ENCODE measurements at regions not wholly inside any gene's neighbourhood (a gene's known extent, or its start where the extent isn't known, plus 50 kb on each side); places are given as distances from the start of the nearest gene placed in this dataset.

- DNase-seq (ENCODE audit: low read depth in 1 of 2, low spot score in 1 of 2), result no peak
Measured at GRCh38 chr21:15233611-15234010, 168.8 kb upstream of the NRIP1 start.

- no peak for DNase-seq (ENCODE audit: low read depth in 1 of 2, low spot score in 1 of 2)
Measured at GRCh38 chr21:15236111-15236510, 171.3 kb upstream of the NRIP1 start.

- no peak for DNase-seq (ENCODE audit: low read depth in 1 of 2, low spot score in 1 of 2)
Measured at GRCh38 chr21:15240848-15241247, 176.0 kb upstream of the NRIP1 start.

GRCh38 chr21:15241997-15242736 lies 177.4 kb upstream of the NRIP1 start:
- no peak for DNase-seq (ENCODE audit: low read depth in 1 of 2, low spot score in 1 of 2)

- DNase-seq (ENCODE audit: low read depth in 1 of 2, low spot score in 1 of 2), result no peak
Measured at GRCh38 chr21:15242906-15243305, 178.1 kb upstream of the NRIP1 start.

- DNase-seq (ENCODE audit: low read depth in 1 of 2, low spot score in 1 of 2), result no peak
Measured at GRCh38 chr21:15243406-15243805, 178.6 kb upstream of the NRIP1 start.

GRCh38 chr21:15247613-15248012 lies 182.8 kb upstream of the NRIP1 start:
- no peak for DNase-seq (ENCODE audit: low read depth in 1 of 2, low spot score in 1 of 2)

GRCh38 chr21:15249285-15249993 lies 184.6 kb upstream of the NRIP1 start:
- DNase-seq (ENCODE audit: low read depth in 1 of 2, low spot score in 1 of 2), result no peak

- DNase-seq (ENCODE audit: low read depth in 1 of 2, low spot score in 1 of 2), result no peak
Measured at GRCh38 chr21:15250384-15250783, 185.6 kb upstream of the NRIP1 start.

DNA sequence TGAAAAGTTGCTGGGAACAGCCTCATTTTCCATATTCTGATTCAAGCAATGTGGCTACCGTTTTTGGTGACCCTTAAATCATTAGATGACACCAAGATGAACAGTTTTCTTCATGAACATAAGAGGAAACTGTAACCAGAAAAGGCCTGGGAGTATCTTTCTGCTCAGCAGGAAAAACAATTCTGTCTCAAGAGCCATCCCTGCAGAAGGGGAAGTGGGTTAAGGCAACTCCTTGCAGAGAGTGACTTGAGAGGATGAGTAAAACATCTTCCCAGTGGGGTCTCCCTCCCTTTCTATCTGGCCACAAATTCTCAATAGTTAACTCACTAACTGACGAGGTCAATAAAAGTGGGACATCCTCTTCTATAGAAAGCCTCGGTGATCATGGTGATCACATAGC lies 187.6 kb upstream of the NRIP1 start:
- no peak for DNase-seq (ENCODE audit: low read depth in 1 of 2, low spot score in 1 of 2)

- no peak for DNase-seq (ENCODE audit: low read depth in 1 of 2, low spot score in 1 of 2)
Measured at GRCh38 chr21:15254111-15254510, 189.3 kb upstream of the NRIP1 start.

DNA sequence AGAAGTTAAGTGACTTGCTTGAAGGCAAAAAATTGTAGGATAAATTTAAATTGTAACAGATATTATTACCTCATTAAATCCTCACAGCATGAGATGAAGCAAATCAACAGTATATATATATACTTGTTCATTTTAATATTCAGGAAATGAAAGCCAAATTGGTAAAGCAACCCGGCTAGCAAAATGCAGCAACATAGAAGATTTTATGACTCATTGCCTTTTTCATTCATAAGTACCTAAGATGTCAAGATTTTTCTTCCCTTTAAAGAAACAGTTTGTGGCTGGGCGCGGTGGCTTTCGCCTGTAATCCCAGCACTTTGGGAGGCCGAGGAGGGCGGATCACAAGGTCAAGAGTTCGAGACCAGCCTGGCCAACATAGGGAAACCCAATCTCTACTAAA lies 190.5 kb upstream of the NRIP1 start:
- no peak for DNase-seq (ENCODE audit: low read depth in 1 of 2, low spot score in 1 of 2)

DNA sequence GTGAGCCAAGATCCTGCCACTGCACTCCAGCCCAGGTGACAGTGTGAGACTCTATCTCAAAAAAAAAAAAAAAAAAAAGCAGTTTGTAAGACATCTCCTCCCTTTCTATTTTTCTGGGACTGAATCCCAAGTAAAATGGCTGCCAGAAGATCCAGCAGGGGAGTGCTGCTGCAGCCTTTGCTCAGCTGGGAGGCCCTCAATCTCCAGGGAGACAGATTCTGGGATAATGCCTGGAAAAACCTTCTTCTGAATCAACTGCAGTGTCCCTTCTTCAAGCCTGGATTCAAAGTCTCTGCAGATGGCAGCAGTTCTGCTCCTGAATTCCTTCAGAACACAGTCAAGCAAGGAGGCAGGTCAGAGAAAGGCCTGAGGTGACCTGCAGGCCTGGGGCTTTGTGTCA lies 191.0 kb upstream of the NRIP1 start:
- DNase-seq (ENCODE audit: low read depth in 1 of 2, low spot score in 1 of 2), result no peak

GRCh38 chr21:15256996-15257395 lies 192.2 kb upstream of the NRIP1 start:
- no peak for DNase-seq (ENCODE audit: low read depth in 1 of 2, low spot score in 1 of 2)

GRCh38 chr21:15257646-15258045 lies 192.8 kb upstream of the NRIP1 start:
- DNase-seq (ENCODE audit: low read depth in 1 of 2, low spot score in 1 of 2), result no peak

DNA sequence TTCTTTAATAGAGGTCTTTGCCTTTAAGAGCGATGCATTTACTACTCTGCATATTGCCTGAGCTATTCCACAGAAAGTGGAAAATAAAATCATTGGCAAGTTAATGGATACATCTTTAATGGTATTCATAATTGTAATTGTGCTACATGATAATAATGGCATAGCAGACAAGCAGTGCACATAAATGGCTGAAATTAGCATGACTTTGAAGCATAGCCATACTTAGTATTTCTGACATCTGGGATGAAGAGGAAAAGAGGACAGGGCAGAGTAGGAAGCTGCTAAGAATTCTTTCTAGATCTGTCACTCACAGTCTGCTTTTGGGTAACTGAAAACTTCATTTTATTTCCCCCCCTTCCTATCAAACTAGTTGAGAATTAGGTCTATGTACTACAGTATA lies 195.0 kb upstream of the NRIP1 start:
- no peak for DNase-seq (ENCODE audit: low read depth in 1 of 2, low spot score in 1 of 2)

DNA sequence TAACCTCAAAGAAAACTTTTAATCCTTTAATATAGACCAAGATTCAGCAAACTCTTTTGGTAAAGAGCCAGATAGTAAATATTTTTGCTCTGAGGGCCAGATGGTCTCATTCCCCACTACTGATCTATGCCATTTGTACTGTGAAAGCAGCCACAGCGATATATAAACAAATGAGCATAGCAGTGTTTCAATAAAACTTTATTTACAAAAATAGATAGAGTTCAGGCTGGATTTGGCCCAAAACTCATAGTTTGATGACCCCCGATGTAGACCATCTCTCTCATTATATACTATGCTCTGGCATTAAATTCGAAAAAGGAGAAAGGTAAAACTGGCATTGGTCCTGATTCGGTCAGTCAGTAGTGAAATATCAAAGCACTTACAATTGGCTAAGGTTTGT lies 195.8 kb upstream of the NRIP1 start:
- DNase-seq (ENCODE audit: low read depth in 1 of 2, low spot score in 1 of 2), result no peak

- DNase-seq (ENCODE audit: low read depth in 1 of 2, low spot score in 1 of 2), result no peak
Measured at GRCh38 chr21:15264084-15264665, 199.4 kb upstream of the NRIP1 start.

DNA sequence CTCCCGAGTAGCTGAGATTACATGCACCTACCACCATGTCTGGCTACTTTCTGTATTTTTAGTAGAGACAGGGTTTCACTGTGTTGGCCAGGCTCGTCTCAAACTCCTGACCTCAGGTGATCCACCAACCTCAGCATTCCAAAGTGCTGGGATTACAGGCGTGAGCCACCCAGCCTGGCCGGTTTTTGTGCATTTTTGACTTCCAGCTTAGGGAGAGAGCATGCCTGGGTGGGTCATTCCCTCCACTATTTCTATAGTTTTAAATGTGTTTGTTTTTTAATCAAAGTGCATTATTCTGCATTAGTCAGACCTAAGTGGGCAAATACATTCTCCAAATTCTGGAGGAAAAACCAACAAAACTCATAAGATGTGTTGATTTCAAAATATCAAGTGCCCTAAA lies 207.4 kb upstream of the NRIP1 start:
- no peak for DNase-seq (ENCODE audit: low read depth in 1 of 2, low spot score in 1 of 2)

- no peak for DNase-seq (ENCODE audit: low read depth in 1 of 2, low spot score in 1 of 2)
Measured at GRCh38 chr21:15272591-15272990, 207.8 kb upstream of the NRIP1 start.

DNA sequence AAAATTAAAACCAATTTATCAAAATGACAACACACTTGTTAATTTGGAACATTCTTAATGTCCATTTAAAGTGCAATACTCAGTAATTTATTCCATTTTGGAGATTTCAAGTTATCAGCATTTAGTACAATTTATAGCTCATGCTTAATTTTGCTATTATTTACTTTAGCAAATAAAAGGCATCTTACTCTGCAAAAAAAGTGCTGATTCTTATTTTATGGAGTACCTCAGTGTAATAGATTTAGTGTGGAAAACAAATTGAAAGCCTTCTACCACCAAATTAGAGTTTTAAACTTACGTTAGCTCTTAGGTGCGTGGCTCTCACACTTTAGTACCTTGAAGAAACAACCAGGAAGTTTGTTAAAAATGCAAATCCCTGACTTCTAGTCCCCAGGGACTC lies 208.4 kb upstream of the NRIP1 start:
- no peak for DNase-seq (ENCODE audit: low read depth in 1 of 2, low spot score in 1 of 2)

DNA sequence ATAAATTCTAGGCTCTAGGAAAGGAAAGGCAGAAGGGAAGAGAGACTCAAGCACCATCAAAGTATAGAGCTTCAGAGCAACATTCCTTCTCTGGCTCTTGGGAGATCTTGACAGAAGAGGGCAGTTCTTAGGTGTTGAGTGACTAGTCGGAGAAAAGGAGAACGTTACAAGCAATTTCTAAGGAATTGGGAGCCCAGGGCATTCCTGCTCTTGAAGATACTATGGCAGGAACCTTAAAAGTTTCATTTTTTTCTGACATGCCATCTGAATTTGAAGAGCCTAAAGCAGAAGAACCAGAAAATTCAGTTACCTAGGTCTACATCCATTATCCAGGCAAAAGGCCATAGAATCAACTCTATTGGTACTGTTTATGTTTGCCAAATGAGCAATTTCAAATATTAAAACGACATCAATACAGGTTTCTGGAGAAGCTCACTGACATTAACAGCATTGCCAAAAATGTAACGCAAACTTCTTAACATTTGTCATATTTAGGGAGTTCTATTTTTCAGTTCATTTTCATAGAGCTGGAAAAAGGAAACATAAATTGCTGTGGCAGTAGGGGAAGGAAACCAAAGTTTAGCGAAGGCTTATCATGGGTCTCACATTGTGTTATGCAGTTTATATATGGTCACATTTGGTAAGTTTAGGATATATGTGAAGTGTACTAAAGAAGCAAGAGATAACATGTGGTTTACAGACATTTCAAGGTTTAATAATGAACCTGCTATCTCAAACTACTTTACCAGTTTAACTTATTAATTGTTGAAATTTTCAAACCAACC lies 210.1 kb upstream of the NRIP1 start:
- DNase-seq (ENCODE audit: low read depth in 1 of 2, low spot score in 1 of 2), result no peak
